Stimulated activated CD4-positive, alpha-beta T cell treated with anti-CD3 and anti-CD28 coated beads, Interleukin-15, amount 100 ng/mL, for 48 hours (primary cell): ENCODE measurements at regions not wholly inside any gene's neighbourhood (a gene's known extent, or its start where the extent isn't known, plus 50 kb on each side); places are given as distances from the start of the nearest gene placed in this dataset.
"Not testable (repeated sequence)": the region's sequence is repeated elsewhere in the genome, so short reads cannot be mapped to it uniquely, and the experiment has no call there.

Experiments used
- DNase-seq, 2 donors: peaks; one replicate each; pipeline ENCODE4 v3.0.0-alpha.2; 2020; ENCODE audit warnings: low read depth in 2 of 2

GRCh38 chr3:82030916-82031315 is 269.5 kb upstream of the GBE1 start:
- no peak for DNase-seq

GRCh38 chr3:82022836-82023235 is 261.4 kb upstream of the GBE1 start:
- no peak for DNase-seq

GRCh38 chr3:82020282-82020681 is 258.8 kb upstream of the GBE1 start:
- no peak for DNase-seq

DNA sequence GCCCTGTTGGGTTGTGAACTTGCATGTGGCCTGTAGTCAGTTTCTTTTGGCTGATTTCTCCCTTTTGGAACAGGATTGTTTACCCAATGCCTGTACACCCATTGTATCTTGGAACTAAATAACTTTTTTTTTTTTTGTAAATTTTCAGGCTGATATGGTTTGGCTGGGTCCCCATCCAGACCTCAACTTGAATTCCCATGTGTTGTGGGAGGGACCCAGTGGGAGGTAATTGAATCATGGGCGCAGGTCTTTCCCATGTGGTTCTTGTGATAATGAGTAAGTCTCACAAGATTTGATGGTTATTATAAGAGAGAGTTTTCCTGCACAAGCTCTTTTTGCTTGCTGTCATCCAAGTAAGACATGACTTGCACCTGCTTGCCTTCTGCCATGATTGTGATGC is 253.8 kb upstream of the GBE1 start:
- DNase-seq = no peak

DNA sequence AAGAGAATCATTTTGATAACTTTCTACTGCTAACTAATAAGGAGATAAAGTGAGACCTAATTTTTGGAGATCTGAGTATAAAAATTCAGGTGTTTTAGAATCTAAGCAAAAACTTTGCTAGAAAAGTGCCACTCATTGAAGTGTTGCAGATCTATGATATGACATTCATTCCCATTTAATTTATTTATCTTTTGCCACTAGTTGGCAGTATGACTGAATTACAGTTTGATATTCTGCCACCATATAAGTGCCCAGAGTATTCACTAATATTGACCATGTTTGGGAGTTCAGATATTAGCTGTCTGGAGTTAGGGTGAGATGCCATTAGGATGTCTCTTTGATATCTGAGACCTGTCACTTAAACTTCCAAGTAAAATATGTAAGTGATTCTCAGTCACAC is 251.3 kb upstream of the GBE1 start:
- no peak for DNase-seq

GRCh38 chr3:82011336-82011735 is 249.9 kb upstream of the GBE1 start:
- no peak for DNase-seq

GRCh38 chr3:82005266-82005665 is 243.8 kb upstream of the GBE1 start:
- no peak for DNase-seq

- DNase-seq = no peak
These were observed 242.8 kb upstream of the GBE1 start for GRCh38 chr3:82004266-82004665.

- DNase-seq = no peak
These were observed 241.7 kb upstream of the GBE1 start for GRCh38 chr3:82002986-82003642.

- DNase-seq = no peak
These were observed 241.0 kb upstream of the GBE1 start for GRCh38 chr3:82002491-82002890.

DNA sequence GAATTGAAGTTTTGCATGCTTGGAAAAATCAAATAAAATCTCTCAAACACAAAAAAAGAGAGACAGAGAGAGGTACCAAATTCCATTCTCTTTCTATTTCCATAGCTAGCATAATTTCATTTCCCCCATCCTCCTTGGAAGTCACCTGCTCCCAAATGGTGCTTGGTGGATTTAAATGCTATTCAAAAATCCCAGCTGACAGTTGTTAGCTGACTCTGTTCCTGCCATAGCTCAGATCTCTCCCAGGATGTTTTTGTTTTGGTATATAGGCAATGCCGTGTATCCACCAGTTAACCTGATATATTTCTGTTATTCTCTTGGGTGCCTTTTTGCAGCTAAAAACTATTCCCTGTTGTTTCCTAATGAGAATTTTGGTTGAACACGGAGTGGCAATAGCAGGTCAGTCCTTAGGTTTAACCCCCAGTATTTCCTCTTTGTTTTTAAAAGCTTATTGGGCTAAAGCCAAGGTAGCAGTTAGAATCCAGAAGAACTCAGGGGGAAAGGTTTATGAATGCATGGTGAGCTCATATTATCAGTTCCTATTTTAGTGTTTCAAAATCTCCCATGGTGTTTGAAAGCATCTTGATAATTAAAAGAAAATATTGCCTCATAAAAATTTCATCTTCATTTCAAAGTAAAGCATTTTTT is 240.0 kb upstream of the GBE1 start:
- no peak for DNase-seq

DNA sequence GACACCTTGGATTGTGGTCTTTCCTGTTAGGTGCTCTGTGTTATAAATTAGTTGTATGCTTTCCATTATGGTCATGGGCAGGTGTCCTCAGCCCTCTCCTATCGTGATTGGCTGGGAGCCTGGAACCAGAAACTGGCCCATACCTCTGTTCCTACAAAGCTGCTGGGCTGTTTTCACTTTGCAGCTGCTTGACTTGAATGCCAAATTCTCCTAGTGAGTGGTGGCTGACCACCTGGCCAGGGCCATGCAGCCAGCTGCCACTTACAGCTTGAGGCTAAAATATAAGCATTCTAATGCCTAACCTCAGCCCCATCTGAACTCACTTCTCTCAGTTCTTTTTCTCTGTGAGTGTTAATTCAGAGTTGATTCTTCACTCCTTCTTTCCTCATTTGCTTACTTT is 239.3 kb upstream of the GBE1 start:
- DNase-seq = no peak

GRCh38 chr3:82000350-82000749 is 238.9 kb upstream of the GBE1 start:
- no peak for DNase-seq

- no peak for DNase-seq
These were observed 237.5 kb upstream of the GBE1 start for GRCh38 chr3:81998907-81999306.

- DNase-seq = no peak
These were observed 236.8 kb upstream of the GBE1 start for GRCh38 chr3:81998139-81998755.

DNA sequence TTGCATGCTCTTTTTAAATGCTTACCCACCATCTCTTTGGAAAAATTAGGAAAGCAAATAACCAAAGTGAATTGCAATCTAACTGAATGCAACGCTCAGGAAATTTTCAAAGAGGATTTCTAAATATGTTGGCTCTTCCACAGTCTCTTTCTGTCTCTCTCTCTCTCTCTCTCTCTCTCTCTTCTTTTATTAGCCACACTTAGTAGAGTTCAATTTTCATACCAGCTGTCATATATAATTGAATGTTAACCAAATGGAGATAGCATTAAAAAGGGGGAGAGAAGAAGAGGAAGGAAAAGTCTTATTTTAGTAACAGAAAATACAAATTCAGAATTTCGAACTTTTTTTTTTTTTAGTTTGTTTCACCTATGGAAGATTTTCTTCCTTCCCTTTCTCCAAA is 235.9 kb upstream of the GBE1 start:
- no peak for DNase-seq

DNA sequence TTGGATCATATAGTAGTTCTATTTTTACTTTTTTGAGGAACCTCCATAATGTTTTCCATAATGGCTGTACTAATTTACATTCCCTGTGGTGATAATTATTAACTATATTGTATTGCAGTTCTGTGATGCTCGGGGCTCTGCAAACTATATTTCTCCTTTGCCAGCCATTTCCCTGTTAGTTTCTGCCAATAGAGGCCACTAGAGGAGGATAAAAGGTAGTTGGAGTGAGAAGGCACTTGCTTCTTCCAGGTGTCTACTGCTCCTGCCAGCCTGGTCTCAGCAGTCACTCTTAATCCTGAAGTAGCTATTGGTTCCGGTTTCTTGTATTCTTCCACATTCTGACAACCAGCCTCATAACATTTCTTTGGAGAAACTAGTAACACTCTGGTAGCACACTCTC is 233.9 kb upstream of the GBE1 start:
- DNase-seq = no peak

- no peak for DNase-seq
These were observed 228.3 kb upstream of the GBE1 start for GRCh38 chr3:81989758-81990157.

GRCh38 chr3:81989274-81989673 is 227.8 kb upstream of the GBE1 start:
- no peak for DNase-seq

DNA sequence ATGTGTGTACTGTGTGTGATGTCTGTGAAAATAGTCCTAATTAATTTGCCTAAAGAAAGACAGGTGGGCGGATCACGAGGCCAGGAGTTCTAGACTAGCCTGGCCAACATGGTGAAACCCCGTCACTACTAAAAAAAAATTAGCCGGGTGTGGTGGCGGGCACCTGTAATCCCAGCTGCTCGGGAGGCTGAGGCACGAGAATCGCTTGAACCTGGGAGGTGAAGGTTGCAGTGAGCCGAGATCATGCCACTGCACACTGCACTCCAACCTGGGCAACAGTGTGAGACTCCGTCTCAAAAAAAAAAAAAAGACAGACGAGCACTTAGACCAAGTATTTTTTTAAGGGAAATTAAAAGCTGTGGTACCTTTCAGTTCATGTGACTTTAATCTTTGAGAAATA is 226.0 kb upstream of the GBE1 start:
- DNase-seq = not testable (repeated sequence)

GRCh38 chr3:81985996-81986723 is 224.7 kb upstream of the GBE1 start:
- no peak for DNase-seq

DNA sequence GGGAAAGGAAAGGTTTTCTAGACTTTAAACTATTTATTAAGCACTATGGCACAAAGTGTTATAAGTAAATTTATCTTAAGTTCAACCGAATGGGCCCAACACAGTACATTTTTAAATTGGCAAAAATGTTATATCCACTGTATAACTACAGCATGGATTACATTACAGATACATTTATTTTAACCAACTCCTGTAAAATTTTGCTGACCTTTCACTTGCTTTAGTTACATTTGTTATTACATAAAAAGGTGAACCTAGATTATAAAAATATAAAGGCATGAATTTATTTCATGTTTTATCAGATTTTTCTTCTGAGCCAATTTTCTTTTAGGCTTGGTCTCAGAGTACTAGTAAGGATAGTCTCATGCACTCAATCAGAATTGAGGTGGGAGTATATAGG is 221.9 kb upstream of the GBE1 start:
- no peak for DNase-seq
